ENCODE measurements at regions not wholly inside any gene's neighbourhood (a gene's known extent, or its start where the extent isn't known, plus 50 kb on each side); places are given as distances from the start of the nearest gene placed in this dataset.

DNA sequence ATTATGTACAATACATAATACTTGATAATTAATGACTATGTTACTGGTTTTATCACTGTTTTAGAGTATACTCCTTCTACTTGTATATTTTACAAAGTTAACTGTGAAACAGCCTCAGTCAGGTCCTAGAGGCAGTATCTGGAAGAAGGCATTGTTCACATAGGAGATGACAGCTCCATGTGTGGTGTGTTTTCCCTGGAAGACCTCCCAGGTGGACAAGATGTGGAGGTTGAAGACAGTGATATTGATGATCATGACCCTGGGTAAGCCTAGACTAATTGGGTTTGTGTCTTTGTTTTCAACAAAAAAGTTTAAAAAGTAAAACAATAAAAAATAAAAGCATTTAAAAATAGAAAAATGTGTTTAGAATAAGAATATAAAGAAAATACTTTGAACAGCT, 96.4 kb downstream of the TRIB2 start:
- no peak overlapping the region for H3K4me3 Mint-ChIP-seq
- no peak overlapping the region for H3K27ac Mint-ChIP-seq
- TF ChIP-seq, protein P1, sequence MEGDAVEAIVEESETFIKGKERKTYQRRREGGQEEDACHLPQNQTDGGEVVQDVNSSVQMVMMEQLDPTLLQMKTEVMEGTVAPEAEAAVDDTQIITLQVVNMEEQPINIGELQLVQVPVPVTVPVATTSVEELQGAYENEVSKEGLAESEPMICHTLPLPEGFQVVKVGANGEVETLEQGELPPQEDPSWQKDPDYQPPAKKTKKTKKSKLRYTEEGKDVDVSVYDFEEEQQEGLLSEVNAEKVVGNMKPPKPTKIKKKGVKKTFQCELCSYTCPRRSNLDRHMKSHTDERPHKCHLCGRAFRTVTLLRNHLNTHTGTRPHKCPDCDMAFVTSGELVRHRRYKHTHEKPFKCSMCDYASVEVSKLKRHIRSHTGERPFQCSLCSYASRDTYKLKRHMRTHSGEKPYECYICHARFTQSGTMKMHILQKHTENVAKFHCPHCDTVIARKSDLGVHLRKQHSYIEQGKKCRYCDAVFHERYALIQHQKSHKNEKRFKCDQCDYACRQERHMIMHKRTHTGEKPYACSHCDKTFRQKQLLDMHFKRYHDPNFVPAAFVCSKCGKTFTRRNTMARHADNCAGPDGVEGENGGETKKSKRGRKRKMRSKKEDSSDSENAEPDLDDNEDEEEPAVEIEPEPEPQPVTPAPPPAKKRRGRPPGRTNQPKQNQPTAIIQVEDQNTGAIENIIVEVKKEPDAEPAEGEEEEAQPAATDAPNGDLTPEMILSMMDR (IDR thresholded peaks at IDR 0.05) = no peak
- H3K27me3 Mint-ChIP-seq (ENCODE audit: insufficient read depth) = no peaks in the 10 kb centered on the region
- H3K36me3 Mint-ChIP-seq (ENCODE audit: low read depth) = no peaks in the 10 kb centered on the region; the same call in 1 of the 2 replicates
- DNase-seq = no peak
- H3K4me1 Mint-ChIP-seq (ENCODE audit: low read depth) = peaks cover 52% of the 10 kb centered on the region
- H3K9me3 Mint-ChIP-seq = no peaks in the 10 kb centered on the region

DNA sequence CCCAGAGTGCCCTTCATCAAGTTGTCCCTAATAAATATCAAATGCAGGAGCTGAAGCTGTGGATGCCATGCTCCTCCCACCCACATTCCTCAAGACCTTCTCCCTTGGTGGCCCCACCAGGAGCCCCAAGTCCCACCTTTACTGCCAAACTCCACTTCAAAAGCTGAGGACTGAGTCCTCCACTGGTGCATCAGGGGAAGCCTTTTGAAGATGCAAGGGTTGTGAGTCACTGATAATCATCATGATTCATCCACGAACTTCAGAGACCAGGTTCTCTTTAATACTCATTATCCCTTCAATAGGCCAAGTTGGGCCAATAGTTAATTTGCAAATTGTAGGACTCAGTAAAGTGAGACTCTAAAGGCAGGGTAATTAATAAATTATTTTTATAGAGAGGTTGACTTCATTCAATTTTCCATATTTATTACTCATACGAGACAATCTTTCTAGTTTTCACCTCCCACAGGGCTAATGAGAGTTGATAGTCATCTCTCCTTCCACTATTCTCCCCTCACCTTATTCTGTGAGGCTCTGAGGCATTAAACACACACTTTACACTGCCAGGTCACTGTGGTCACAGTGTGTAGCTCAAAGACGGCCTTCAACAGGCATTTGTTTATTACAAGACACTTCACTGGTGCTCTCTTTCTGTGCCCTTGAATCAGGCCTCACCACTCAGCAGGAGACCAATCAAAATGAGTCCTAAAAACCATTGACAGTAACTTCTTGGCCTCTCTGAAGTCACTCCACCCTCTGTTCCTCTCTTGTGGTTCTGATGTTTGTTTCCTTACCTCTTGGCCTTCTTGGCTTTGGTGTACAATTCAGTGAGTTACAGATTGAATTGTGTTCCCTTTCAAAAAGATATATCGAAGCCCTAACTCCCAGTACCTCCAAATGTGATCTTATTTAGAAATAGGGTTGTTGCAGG, 99.9 kb downstream of the TRIB2 start:
- Mint-ChIP-seq H3K27me3 (ENCODE audit: insufficient read depth) (no peaks in the 10 kb centered on the region), H3K27ac (peak overlapping the region; percentile 83), H3K9me3 (no peaks in the 10 kb centered on the region), H3K36me3 (ENCODE audit: low read depth) (no peaks in the 10 kb centered on the region; the same call in 1 of the 2 replicates), H3K4me1 (ENCODE audit: low read depth) (peaks cover 70% of the 10 kb centered on the region), H3K4me3 (peak overlapping the region; percentile 40; the same call in 1 of the 2 replicates)
- DNase-seq = peak; percentile 74
- TF ChIP-seq, protein P1 (IDR thresholded peaks at IDR 0.05) = no peak

DNA sequence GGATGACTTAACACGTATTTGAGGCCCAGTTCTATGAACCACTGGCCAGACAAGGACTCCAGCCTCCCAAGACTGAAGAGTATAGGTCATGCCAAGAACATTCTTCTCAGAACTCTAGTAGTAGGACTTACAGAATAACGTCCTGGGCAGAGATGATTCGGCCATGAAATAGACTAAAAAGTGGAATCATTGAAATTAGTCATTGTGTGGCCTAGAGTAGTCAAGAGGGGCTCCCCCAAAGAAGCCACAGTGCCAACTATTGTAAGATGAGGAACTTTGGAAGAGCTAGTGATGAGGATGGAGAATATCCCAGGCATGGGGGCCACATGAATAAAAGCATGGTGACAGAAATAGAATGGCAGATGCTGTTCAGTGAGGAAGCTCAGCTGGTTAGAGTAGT, 101.1 kb downstream of the TRIB2 start:
- no peak for DNase-seq
- Mint-ChIP-seq H3K27me3 (ENCODE audit: insufficient read depth) (no peaks in the 10 kb centered on the region), H3K9me3 (no peaks in the 10 kb centered on the region), H3K4me1 (ENCODE audit: low read depth) (peaks cover 72% of the 10 kb centered on the region), H3K4me3 (peak overlapping the region; percentile 41), H3K36me3 (ENCODE audit: low read depth) (no peaks in the 10 kb centered on the region; the same call in 1 of the 2 replicates), H3K27ac (peak overlapping the region; percentile 96)
- TF ChIP-seq, protein P1 (IDR thresholded peaks at IDR 0.05) = no peak

DNA sequence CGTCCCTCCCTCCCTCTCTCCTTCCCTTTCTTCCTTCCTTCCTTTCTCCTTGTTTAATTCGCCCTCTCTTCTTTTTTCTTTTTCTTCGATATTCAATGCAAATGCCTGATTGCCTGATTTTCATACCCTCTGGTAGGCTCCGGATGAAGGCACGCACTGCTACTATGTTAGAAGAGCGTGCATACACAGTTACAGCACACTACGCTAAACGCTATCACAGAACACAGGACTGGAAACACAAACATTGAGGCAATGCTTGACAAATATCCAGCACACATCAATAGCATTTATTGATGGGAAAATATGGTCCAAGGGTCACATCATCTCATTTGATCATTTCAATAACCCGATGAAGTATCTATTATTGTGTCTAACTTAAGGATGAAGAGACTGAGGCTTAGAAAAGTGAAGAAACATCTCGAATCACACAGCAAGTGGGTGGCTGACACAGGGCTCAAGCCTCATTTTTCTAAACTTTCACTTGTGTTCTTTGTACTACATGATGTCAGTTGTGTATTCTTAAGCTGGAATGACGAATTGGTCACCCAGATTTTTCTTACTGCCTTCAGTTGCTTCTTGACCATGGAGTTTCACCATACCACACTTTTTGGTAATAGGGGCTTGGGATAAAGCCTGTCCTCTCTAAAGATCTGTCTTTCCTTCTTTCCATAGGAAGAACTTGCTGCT, 101.8 kb downstream of the TRIB2 start:
- Mint-ChIP-seq H3K36me3 (ENCODE audit: low read depth) (no peaks in the 10 kb centered on the region; the same call in 1 of the 2 replicates), H3K27me3 (ENCODE audit: insufficient read depth) (no peaks in the 10 kb centered on the region), H3K27ac (peak overlapping the region; percentile 96), H3K4me1 (ENCODE audit: low read depth) (peaks cover 75% of the 10 kb centered on the region), H3K4me3 (peak overlapping the region; percentile 76), H3K9me3 (no peaks in the 10 kb centered on the region)
- TF ChIP-seq, protein P1 (IDR thresholded peaks at IDR 0.05) = no peak
- DNase-seq = no peak

DNA sequence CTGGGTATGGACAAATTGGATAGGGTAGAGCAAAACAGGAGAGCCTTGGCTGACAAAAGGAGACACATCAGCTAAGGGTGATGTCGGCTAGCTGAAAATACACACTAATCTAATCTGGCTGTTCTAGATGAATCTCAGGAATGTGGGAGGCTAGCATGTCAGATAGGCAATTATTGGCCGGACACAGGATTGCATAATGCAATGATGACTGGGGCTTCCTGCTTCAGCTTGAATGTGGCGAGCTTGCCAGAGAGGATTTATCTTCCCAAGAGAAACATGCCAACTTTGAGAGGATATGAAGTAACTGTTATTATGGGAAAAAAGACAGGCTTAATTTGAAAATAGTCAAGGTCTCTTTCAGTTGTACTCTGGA, 102.4 kb downstream of the TRIB2 start:
- peak; percentile 97 for DNase-seq
- TF ChIP-seq, protein P1 (IDR thresholded peaks at IDR 0.05) = no peak
- peak overlapping the region; percentile 76 for H3K4me3 Mint-ChIP-seq
- no peaks in the 10 kb centered on the region for H3K9me3 Mint-ChIP-seq
- peak overlapping the region; percentile 96 for H3K27ac Mint-ChIP-seq
- no peaks in the 10 kb centered on the region; the same call in 1 of the 2 replicates for H3K36me3 Mint-ChIP-seq (ENCODE audit: low read depth)
- no peaks in the 10 kb centered on the region for H3K27me3 Mint-ChIP-seq (ENCODE audit: insufficient read depth)
- H3K4me1 Mint-ChIP-seq (ENCODE audit: low read depth) = peaks cover 81% of the 10 kb centered on the region
